Hippocampal formation (tissue), 2 donors: ENCODE measurements at regions not wholly inside any gene's neighbourhood (a gene's known extent, or its start where the extent isn't known, plus 50 kb on each side); places are given as distances from the start of the nearest gene placed in this dataset.

Experiments used
- DNase-seq, 2 donors: peaks; one replicate each; lab custom pipeline; 2025; lab: John Stamatoyannopoulos, UW

DNA sequence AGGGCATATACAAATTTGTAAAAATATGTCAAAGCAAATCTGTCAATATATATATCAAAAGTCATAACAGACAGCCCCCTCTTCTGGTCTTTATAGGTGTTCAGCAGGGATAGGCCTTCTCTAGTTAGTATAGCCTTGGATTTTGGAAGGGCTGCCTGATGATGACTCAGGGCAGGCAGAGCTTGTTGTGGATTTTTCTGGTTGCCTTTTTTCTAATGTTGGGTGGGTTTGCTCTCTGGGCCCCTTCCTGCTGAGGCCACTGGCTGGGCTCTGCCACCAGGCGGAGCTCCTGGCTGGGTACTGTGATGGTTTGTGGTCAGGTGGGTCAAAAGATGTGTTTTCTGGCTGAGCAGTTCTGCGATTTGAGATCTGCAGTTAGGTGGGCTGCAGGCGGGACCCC, 294.2 kb downstream of the GRIA2 start:
- no peak for DNase-seq

DNA sequence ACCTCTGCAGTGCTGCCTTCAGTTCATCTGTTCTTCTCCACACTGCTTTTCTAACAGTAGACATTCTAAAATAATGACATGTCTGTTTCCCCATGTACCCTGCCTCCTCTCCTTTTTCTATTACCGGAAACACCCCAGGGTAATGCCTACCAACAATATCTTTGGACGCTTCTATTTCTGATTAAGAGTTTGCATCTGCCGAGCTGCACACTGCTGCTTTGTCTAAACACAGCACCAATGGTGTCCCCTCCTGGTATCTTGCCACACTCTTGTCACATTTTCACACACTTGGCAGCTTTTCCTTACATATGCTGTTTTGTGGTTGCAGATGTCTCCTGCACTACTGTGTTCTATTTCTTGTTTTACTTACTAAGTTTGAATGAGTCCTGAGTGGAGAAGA, 288.8 kb downstream of the GRIA2 start:
- DNase-seq = no peak

DNA sequence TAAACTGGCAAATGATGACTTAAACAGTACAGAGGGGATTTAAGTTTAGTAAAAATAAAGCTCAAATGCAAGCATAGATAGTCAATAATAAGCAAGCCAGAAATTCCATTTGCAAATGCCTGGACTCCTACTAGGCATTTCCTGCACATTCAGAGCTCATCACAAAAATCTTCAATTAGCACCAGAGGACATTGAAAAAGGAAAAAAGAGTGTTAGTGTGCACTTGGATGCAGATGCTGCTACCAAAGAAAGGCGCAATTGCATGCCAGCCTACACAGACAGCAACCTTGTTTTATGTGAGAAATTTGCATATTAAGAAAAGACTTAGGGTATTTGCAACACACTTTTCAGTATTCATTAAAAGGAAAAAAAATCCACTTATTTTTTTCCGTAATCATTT, 282.1 kb downstream of the GRIA2 start:
- DNase-seq = no peak

DNA sequence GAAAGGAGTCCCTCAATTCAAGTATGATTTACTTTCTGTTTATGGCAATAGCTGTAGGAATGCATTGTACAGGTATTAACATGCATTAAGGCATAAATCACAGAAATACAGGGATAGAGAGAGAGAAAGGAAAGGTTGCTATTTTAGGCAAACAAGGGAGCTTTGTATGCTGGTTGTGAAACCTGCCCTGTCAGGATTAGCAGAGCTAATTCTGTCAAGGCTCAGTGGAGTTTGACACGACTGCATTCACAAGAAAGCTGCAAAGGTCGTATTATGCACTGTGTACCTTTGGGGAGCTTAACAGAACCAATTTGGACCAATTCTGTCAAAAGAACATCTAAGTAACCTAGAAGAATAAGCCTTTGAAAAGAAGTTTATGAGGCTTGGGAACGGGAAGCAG, 239.3 kb downstream of the GRIA2 start:
- no peak for DNase-seq

DNA sequence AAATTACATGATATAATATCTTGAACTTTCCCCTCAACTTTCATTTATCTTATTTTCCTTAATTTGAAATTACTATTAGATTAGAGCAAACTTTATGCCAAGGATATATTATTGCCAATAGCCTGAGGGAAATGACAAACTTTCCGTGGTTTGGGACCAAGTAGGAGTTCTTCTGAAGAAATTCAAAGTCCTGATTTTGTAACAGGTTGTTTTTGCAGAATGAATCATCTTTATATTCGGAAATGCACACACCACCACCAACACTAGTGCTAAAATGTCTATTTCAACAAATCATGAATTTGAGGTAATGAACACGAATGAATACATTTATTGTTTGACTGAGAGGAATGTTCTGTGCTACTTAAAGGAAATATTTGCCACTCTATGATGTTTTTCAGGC, 226.7 kb downstream of the GRIA2 start:
- no peak for DNase-seq

DNA sequence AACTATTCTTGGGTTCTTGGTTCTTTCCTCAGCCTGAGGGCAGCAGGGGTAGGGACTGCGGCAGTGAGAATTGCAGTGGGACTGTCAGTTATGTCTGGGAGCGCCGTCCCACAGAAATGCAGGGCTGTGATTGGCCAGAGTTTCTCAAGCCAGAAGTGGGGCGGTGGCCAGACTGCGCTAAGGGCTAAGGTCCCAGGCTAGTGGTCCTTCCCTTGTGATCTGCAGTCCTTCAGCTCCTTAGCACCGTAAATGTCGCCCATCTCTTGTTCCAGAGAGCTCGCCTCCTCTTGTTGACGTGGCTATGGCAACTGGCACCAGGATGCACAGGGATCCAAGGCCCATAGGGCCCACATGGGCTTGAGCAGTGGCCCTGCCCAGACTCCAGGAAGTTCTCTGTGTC, 223.5 kb downstream of the GRIA2 start:
- DNase-seq = no peak

DNA sequence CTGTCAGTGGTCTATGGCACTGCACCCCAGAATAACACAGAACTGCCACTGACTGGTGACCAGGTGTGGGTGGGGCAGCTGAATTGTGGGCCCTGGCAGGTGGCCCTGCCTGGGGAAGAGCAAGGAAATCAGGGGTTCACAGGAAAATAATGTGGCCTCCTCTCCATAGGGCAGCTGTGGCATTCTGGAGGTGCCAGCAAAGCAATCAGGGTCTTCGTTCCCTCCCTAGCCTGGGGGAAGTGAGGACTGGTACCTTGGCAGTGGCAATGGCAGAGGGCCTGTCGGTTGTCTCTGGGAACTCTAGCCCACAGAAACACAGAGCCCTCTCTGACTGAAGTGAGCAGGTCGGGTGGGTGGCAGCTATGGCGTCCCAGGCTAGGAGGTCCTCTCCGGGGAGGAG, 223.0 kb downstream of the GRIA2 start:
- DNase-seq = no peak

DNA sequence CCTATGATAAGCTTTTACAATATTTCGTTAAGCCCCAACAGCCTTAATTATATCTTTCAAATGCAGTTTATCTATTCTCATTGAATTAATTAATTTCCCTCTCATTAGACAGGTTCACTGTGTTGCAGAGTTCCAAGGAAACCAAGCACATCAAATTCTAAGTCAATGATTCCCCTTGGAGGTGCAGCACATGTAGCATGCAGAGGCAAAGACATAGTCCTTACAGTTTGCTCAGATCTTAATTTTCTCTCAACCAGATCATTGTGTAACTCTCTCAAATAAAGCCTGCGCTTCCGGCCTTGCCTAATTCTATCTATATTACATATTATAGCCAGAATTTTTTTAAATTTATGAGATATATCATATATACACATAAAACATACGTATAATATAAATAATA, 205.4 kb downstream of the GRIA2 start:
- no peak for DNase-seq

DNA sequence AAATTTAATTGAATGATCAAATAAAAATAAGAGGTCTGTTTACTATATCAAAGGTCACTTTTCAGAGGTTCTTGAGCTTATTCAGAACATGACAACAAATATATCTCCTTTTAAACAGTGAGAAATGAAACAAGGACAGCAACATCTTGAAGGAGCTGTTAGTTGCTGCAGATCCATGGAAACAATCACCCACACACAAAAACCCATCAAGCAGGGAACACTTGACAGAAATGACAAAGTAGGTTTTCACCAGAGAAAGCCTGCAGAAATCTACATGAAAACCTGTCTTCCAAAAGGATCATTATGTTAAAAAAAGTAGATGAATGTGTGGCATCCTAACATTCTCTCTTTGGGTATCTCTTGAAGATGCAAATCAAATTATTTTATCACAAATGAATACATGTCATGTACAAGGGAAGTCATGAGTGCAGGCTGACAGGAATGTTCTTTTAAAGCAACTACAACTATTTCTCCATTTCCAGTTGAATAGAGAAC, 203.0 kb downstream of the GRIA2 start:
- DNase-seq = no peak

DNA sequence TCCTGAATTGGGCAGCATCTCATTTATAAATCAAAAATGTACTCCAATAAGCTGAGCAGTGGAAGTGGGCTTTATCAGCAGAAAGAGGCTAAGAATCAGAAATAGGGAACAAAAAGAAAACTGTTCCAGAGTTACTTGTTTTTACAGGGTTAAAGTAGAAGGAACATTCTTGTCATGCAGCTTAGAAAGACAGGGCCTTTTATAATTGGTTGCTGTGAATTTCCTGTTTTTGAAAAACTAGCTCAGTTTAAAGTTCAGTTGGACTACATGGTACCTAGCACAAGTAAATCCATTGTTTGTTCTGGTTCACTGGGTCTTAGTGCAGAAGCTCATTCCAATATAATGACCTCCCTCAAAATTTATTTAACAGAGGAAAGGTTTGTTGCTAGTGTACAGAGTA, 200.8 kb downstream of the GRIA2 start:
- no peak for DNase-seq
